CD4-positive, alpha-beta T cell (primary cell): ENCODE measurements at regions not wholly inside any gene's neighbourhood (a gene's known extent, or its start where the extent isn't known, plus 50 kb on each side); places are given as distances from the start of the nearest gene placed in this dataset.

ENCODE experiments used
- ATAC-seq: fragments of 200-7000 bp; cut with Tn5 transposase; one replicate; pipeline ENCODE4 v1.10.0; 2022; ENCODE audit warnings: mild to moderate bottlenecking; ENCODE audit not compliant: poor library complexity
- CTCF ChIA-PET: fragments of 350-600 bp; sonication (Branson Sonifier 250); formaldehyde crosslinking; loops from one replicate; lab custom pipeline; 2021; ENCODE audit warnings: antibody characterized with exemption, inconsistent platforms; lab: Charles Lee
- POLR2A ChIA-PET: fragments of 350-600 bp; sonication (Branson Sonifier 250); formaldehyde crosslinking; loops from one replicate; lab custom pipeline; 2021; ENCODE audit warnings: antibody characterized with exemption, inconsistent platforms; lab: Charles Lee
- DNase-seq, 14 experiments: peaks; one replicate each; pipeline ENCODE4 v3.0.0-alpha.2; 2013 to 2020; ENCODE audit warnings: mixed read lengths in 2 of 14
- H3K27ac ChIP-seq, 2 donors: one replicate each; pipeline versions ENCODE4 v1.5.1 to v1.7.0; 2013; ENCODE audit warnings: low read length in 2 of 2, low read depth in 1 of 2, mild to moderate bottlenecking in 1 of 2
- H3K27me3 ChIP-seq, 2 experiments: 1 replicate in 1 of 2; 2 replicates in 1 of 2; pipeline versions ENCODE4 v1.6.1 to v1.7.0; 2013; ENCODE audit warnings: low read length in 2 of 2, control low read depth in 1 of 2, mild to moderate bottlenecking in 1 of 2, moderate library complexity in 1 of 2; ENCODE audit not compliant: insufficient read depth in 2 of 2, control insufficient read depth in 1 of 2
- H3K36me3 ChIP-seq: one replicate; pipeline ENCODE4 v1.6.1; 2013; ENCODE audit warnings: low read length, control low read depth; ENCODE audit not compliant: insufficient read depth
- H3K4me1 ChIP-seq: one replicate; pipeline ENCODE4 v1.6.1; 2013; ENCODE audit warnings: low read length, control low read depth; ENCODE audit not compliant: insufficient read depth
- H3K4me3 ChIP-seq: one replicate; pipeline ENCODE4 v1.5.1; 2013; ENCODE audit warnings: mild to moderate bottlenecking, low read length, moderate library complexity
- H3K9me3 ChIP-seq, 2 experiments: 1 replicate in 1 of 2; 2 replicates in 1 of 2; pipeline versions ENCODE4 v1.6.1 to v1.7.0; 2013; ENCODE audit warnings: low read length in 2 of 2, mild to moderate bottlenecking in 2 of 2, control low read depth in 1 of 2, moderate library complexity in 1 of 2; ENCODE audit not compliant: control insufficient read depth in 1 of 2, insufficient read depth in 1 of 2
- H3K27ac Mint-ChIP-seq: one replicate; pipeline ENCODE4 v1.8.0; 2020; ENCODE audit warnings: mixed read lengths
- H3K27me3 Mint-ChIP-seq: one replicate; pipeline ENCODE4 v1.8.0; 2021; ENCODE audit warnings: mixed read lengths
- H3K36me3 Mint-ChIP-seq: one replicate; pipeline ENCODE4 v1.8.0; 2021; ENCODE audit warnings: low read depth, mixed read lengths
- H3K4me1 Mint-ChIP-seq: one replicate; pipeline ENCODE4 v1.8.0; 2021; ENCODE audit warnings: low read depth, mixed read lengths
- H3K4me3 Mint-ChIP-seq: one replicate; pipeline ENCODE4 v1.8.0; 2020; ENCODE audit warnings: mild to moderate bottlenecking, mixed read lengths
- H3K9me3 Mint-ChIP-seq: one replicate; pipeline ENCODE4 v1.8.0; 2020; ENCODE audit warnings: mixed read lengths
- intact Hi-C, 2 experiments: fragments of 100-400 bp; cut with DNase I in 1 of 2; cut with micrococcal nuclease in 1 of 2; formaldehyde crosslinking; loops; one replicate each; pipeline versions ENCODE4 v1.15.1 to v1.9.0; 2023 to 2025; cut with DNase I, micrococcal nuclease
- TF ChIP-seq, protein P1 (sequence below): fragments of 200-600 bp; IDR thresholded peaks from one replicate; pipeline ENCODE4 v1.8.0; 2022; ENCODE audit warnings: antibody characterized with exemption, mild to moderate bottlenecking

DNA sequence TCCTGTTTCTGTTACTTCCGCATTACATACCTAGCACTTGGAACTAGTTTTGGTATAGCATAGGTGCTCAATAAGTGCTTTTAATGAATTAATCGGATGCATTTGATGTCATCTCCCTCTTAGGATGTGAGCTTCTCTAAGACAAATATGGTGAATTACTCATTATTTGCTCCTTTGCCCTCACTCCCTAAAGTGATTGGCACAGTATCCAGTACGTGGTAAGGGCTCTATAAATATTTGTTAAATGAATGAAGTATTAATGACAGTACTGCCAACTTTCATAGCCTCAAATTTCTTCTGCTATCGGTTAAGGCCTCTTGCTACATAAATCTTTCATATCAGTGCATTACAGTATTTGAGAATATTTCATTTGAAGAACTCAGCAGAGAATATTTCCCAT, 75.9 kb upstream of the ARID5B start:
- Mint-ChIP-seq H3K4me1 (no peaks in the 10 kb centered on the region), H3K27ac (no peak overlapping the region), H3K9me3 (no peaks in the 10 kb centered on the region), H3K36me3 (no peaks in the 10 kb centered on the region), H3K4me3 (no peak overlapping the region), H3K27me3 (no peaks in the 10 kb centered on the region)
- H3K9me3 ChIP-seq = no peaks in the 10 kb centered on the region
- intact Hi-C loops = no loop called here
- ChIA-PET POLR2A (no interaction called here), CTCF (no interaction called here)
- no peaks in the 10 kb centered on the region for H3K4me1 ChIP-seq
- ATAC-seq (no peak), DNase-seq (no peak)
- H3K36me3 ChIP-seq = no peaks in the 10 kb centered on the region
- TF ChIP-seq, protein P1, sequence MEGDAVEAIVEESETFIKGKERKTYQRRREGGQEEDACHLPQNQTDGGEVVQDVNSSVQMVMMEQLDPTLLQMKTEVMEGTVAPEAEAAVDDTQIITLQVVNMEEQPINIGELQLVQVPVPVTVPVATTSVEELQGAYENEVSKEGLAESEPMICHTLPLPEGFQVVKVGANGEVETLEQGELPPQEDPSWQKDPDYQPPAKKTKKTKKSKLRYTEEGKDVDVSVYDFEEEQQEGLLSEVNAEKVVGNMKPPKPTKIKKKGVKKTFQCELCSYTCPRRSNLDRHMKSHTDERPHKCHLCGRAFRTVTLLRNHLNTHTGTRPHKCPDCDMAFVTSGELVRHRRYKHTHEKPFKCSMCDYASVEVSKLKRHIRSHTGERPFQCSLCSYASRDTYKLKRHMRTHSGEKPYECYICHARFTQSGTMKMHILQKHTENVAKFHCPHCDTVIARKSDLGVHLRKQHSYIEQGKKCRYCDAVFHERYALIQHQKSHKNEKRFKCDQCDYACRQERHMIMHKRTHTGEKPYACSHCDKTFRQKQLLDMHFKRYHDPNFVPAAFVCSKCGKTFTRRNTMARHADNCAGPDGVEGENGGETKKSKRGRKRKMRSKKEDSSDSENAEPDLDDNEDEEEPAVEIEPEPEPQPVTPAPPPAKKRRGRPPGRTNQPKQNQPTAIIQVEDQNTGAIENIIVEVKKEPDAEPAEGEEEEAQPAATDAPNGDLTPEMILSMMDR = no peak
- H3K27me3 ChIP-seq = no peaks in the 10 kb centered on the region
- H3K27ac ChIP-seq = no peak overlapping the region
- no peak overlapping the region for H3K4me3 ChIP-seq

DNA sequence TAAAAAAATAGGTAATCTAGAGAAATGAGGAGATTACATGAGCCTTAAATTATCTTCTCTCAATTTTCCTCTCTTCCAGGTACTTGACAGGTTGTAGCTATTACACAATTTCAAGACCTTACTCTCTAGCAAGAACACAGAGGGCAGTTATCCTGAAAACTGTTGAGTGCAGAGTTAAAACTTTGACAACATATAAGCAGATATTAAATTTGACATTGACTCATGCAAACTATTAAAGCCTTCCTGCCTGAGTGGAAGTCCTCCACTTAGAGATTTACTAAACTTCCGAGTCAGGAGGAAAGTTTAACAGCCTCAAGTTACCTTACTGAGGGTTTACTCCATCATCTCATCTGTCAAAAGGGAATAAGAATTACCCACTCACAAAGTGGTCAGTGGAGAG, 73.5 kb upstream of the ARID5B start:
- Histone ChIP-seq H3K4me3 (no peak overlapping the region), H3K4me1 (no peaks in the 10 kb centered on the region), H3K27ac (no peak overlapping the region), H3K36me3 (no peaks in the 10 kb centered on the region), H3K9me3 (no peaks in the 10 kb centered on the region), H3K27me3 (no peaks in the 10 kb centered on the region)
- Mint-ChIP-seq H3K27me3 (no peaks in the 10 kb centered on the region), H3K36me3 (no peaks in the 10 kb centered on the region), H3K4me1 (no peaks in the 10 kb centered on the region), H3K27ac (no peak overlapping the region), H3K9me3 (no peaks in the 10 kb centered on the region), H3K4me3 (no peak overlapping the region)
- CTCF ChIA-PET = no interaction called here
- POLR2A ChIA-PET = no interaction called here
- intact Hi-C loops = no loop called here
- no peak for ATAC-seq
- TF ChIP-seq, protein P1 = no peak
- no peak for DNase-seq

DNA sequence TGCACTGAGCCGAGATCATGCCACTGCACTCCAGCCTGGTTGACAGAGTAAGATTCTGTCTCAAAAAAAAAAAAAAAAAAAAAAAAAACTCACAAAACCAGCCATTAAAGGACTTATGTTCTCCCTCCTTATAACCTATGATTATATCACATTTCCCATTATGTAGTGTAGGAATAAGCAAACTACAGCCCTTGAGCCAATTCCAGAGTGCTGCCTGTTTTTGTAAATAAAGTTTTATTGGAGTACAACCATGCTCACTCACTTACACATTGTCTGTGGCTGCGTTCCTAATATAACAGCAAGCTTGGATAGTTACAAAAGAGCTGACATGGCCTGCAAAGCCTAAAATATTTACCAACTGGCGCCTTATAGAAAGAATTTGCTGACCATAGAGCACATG, 72.7 kb upstream of the ARID5B start:
- TF ChIP-seq, protein P1 = no peak
- Mint-ChIP-seq H3K9me3 (no peaks in the 10 kb centered on the region), H3K4me1 (no peaks in the 10 kb centered on the region), H3K27ac (no peak overlapping the region), H3K36me3 (no peaks in the 10 kb centered on the region), H3K4me3 (no peak overlapping the region), H3K27me3 (no peaks in the 10 kb centered on the region)
- intact Hi-C loops = no loop called here
- Histone ChIP-seq H3K27me3 (no peaks in the 10 kb centered on the region), H3K4me3 (no peak overlapping the region), H3K27ac (no peak overlapping the region), H3K9me3 (no peaks in the 10 kb centered on the region), H3K36me3 (no peaks in the 10 kb centered on the region), H3K4me1 (no peaks in the 10 kb centered on the region)
- ChIA-PET CTCF (no interaction called here), POLR2A (no interaction called here)
- DNase-seq (no peak), ATAC-seq (no peak)
